RWPE1 (cell line): ENCODE measurements at regions not wholly inside any gene's neighbourhood (a gene's known extent, or its start where the extent isn't known, plus 50 kb on each side); places are given as distances from the start of the nearest gene placed in this dataset.

Source experiments
- CTCF ChIA-PET: fragments of 350-600 bp; sonication (Branson Sonifier 250); formaldehyde crosslinking; extraction: SDS; loops from one replicate; lab custom pipeline; 2021; lab: Yijun Ruan, JAX
- POLR2A ChIA-PET: fragments of 400-600 bp; formaldehyde crosslinking; extraction: SDS; loops from one replicate; lab custom pipeline; 2020; ENCODE audit warnings: antibody characterized with exemption; ENCODE audit not compliant: low non-redundant PET; lab: Yijun Ruan, JAX
- DNase-seq: peaks from one replicate; pipeline ENCODE4 v3.0.0; 2012; ENCODE audit warnings: low spot score
- H3K27ac ChIP-seq: fragments of 450-650 bp; 2 replicates; pipeline ENCODE4 v1.5.1; 2017
- CTCF ChIP-seq: fragments of 450-650 bp; conservative IDR thresholded peaks from 2 replicates; pipeline ENCODE4 v1.5.1; 2017; ENCODE audit warnings: low read depth, mild to moderate bottlenecking

DNA sequence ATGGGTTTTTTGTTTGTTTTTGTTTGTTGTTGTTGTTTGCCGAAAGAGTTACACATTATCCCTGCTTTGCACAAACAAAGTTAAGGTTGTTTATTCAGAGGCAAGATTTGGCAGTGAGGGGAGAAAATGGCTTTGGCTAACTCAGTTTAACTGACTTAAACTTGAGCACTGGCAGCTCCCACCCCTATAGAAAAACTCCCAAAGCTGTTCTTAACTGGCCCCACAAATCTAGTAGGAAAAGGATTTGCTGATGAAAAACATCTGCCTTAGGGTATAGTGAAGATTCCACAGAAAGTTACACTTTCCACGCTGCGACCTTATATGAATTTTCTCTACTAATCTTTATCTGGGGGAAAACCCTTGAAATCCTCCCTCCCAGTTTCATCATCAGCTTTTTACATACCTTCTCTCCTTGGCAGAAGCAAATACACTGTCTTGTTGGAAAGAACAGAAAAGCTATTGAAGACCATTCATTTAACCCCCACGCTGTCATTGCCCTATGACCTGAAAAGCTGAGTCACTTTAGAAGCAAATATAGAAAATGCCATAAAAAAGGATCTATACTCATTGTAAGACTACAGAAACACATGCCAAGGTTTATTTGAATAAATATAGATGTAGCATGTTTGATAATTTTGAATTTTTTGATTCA is 551.7 kb downstream of the NR2F2 start:
- ChIA-PET POLR2A (no interaction called here), CTCF (interaction anchor here (0.7 kb wide), 1 partner anchor 565 kb away, joined by 3 read pairs; no protein-coding TSS in a partner anchor)
- TF ChIP-seq CTCF = no peak
- DNase-seq = no peak
- H3K27ac ChIP-seq = no peak overlapping the region

DNA sequence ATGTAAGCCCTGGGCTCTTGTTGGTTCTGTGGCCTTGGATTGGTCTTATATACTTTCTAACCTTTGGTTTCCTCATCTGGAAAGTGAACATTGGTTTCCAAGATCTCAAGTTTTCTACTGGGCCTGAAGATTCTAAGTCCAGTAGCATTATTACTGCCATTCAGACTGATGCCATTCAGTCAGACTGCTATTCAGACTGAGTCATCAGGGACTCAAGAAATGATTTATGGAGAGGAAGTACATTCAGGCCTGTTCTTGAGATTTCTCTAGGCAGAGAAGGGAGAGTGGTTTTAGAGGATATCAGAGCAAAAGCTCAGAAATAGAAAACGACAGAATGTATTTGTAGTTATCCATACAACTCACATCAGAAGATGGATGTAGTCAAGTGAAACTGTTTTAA is 557.2 kb downstream of the NR2F2 start:
- TF ChIP-seq CTCF = no peak
- no peak overlapping the region for H3K27ac ChIP-seq
- peak; percentile 19 for DNase-seq
- ChIA-PET CTCF (no interaction called here), POLR2A (no interaction called here)

DNA sequence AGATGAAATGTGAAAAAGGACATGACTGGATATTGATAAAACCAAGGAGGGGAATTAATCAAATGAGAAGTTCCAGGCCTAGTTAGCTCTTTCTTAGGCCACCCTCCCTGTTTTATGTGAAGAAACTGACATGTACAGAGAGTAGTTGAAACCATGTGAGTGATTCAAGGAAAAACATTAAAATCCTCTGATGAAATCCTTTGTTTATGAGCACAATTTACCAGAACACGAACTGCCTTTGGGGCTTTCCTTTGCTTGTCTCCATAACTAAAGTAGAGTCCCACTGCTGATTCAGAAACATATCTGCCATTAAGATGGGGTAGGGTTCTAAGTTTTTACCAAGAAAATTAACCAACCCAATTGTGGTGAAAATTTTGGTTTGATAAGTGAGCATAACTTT is 558.3 kb downstream of the NR2F2 start:
- TF ChIP-seq CTCF = no peak
- DNase-seq = no peak
- no peak overlapping the region for H3K27ac ChIP-seq
- CTCF ChIA-PET = no interaction called here
- POLR2A ChIA-PET = no interaction called here

- no peak for TF ChIP-seq CTCF
- no peak overlapping the region for H3K27ac ChIP-seq
- no peak for DNase-seq
- POLR2A ChIA-PET = no interaction called here
- CTCF ChIA-PET = interaction anchor here (0.6 kb wide), 1 partner anchor 585 kb away, joined by 4 read pairs; no protein-coding TSS in a partner anchor
These were observed 559.4 kb downstream of the NR2F2 start for GRCh38 chr15:96889734-96890480.

DNA sequence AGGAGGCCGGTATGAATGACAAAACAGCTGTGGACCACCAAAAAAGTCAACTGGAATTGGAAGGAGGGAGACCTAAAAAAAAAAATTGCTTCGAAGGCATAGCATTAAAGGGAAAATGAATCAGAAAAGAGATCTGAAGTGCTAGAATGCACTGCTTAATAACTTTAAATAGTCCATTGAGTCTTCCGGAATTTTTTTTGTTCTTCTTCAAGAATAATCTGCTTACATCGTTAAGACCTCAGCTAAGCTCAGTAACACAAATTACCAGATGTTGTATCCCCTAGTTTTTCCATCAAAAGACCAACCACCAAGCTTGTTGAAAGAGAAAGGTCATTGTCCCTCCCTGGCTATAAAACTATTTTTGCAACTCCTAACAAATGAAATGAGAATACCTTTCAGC is 560.5 kb downstream of the NR2F2 start:
- no peak overlapping the region for H3K27ac ChIP-seq
- DNase-seq = no peak
- ChIA-PET CTCF (no interaction called here), POLR2A (no interaction called here)
- no peak for TF ChIP-seq CTCF

DNA sequence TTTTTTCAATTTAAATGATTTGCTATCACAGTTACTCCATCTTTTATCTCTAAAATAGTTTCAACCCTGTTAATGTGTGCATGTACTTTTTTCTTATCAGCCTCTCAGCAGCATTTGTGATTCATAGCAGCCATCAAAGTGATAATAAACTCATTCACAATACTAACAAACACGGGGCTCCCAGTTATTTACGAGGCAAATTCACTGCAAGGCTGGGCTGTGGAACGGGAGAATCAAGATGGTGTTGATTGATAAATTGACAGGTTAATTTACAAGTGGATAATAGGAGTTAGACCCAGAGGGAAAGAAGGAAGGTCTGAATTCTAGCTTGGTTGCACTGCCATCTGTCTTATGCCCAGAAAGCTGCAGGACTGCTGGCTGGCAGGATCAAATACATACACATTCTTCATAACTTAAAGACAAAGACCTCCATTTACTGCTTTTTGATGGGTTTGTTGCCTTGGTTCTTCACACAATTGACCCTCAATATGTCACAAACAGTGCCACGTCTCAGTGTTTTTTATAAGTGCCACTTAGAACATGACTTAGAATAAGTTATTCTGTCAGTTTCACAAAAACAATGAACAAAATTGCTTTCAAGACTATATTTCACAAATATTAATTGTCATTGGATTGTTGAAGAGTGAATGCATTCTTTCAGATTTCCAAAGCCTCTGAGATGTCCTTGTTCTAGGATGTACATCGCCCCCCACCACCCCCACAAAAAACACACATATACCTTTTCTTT is 562.8 kb downstream of the NR2F2 start:
- ChIA-PET POLR2A (no interaction called here), CTCF (interaction anchor here (0.5 to 1.0 kb wide), 3 partner anchors 8 to 1289 kb away, joined by 3 to 4 read pairs (median 3); no protein-coding TSS in a partner anchor)

More for the DNA sequence above, 562.8 kb downstream of the NR2F2 start:
- peak; percentile 63 for TF ChIP-seq CTCF
- DNase-seq = peak; percentile 17
- H3K27ac ChIP-seq = no peak overlapping the region
